C4-2B (cell line): ENCODE measurements at regions not wholly inside any gene's neighbourhood (a gene's known extent, or its start where the extent isn't known, plus 50 kb on each side); places are given as distances from the start of the nearest gene placed in this dataset.

Experiments
- H3K27ac ChIP-seq: fragments of 450-650 bp; 2 replicates; pipeline ENCODE4 v1.5.1; 2017
- ZFX ChIP-seq: fragments of 450-650 bp; IDR thresholded peaks from 2 replicates; pipeline ENCODE4 v1.6.1; 2017
- TF ChIP-seq, protein P1 (sequence below): fragments of 450-650 bp; conservative IDR thresholded peaks from 2 replicates; pipeline ENCODE4 v1.5.1; 2017; ENCODE audit warnings: mild to moderate bottlenecking

GRCh38 chr21:32206631-32207405 is 72.0 kb downstream of the MIS18A start:
- no peak for TF ChIP-seq ZFX
- TF ChIP-seq, protein P1, sequence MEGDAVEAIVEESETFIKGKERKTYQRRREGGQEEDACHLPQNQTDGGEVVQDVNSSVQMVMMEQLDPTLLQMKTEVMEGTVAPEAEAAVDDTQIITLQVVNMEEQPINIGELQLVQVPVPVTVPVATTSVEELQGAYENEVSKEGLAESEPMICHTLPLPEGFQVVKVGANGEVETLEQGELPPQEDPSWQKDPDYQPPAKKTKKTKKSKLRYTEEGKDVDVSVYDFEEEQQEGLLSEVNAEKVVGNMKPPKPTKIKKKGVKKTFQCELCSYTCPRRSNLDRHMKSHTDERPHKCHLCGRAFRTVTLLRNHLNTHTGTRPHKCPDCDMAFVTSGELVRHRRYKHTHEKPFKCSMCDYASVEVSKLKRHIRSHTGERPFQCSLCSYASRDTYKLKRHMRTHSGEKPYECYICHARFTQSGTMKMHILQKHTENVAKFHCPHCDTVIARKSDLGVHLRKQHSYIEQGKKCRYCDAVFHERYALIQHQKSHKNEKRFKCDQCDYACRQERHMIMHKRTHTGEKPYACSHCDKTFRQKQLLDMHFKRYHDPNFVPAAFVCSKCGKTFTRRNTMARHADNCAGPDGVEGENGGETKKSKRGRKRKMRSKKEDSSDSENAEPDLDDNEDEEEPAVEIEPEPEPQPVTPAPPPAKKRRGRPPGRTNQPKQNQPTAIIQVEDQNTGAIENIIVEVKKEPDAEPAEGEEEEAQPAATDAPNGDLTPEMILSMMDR, result no peak
- H3K27ac ChIP-seq, result no peak overlapping the region

GRCh38 chr21:32203877-32204480 is 74.9 kb downstream of the MIS18A start:
- TF ChIP-seq ZFX, result no peak
- TF ChIP-seq, protein P1, result no peak
- H3K27ac ChIP-seq, result no peak overlapping the region

- TF ChIP-seq, protein P1, result no peak
- TF ChIP-seq ZFX, result no peak
These were observed 78.8 kb downstream of the MIS18A start for GRCh38 chr21:32200029-32200428.

GRCh38 chr21:32198384-32198783 is 80.5 kb downstream of the MIS18A start:
- no peak for TF ChIP-seq ZFX
- TF ChIP-seq, protein P1, result no peak
- H3K27ac ChIP-seq, result no peak overlapping the region

More at GRCh38 chr21:32200029-32200428, 78.8 kb downstream of the MIS18A start:
- no peak overlapping the region for H3K27ac ChIP-seq

DNA sequence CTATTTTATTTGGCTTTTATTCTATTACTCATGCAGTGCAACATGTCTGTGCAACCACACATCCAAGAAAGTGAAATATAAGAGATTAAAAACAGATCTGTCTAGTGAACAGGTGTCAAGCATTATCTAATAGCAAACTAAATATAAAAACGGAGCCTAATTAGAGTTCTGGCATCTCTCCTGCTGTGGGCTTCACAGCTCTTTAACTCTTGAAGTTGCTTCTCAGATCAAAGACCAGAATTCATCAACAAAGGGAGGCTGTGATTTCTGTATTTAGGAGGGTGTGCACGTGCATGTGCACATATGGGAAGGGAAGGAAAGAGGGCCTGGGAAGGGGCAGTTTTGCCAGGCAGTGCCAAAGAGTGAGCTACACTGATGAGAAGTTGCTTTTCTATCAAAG is 81.0 kb downstream of the MIS18A start:
- H3K27ac ChIP-seq, result no peak overlapping the region
- TF ChIP-seq ZFX, result no peak
- TF ChIP-seq, protein P1, result no peak

DNA sequence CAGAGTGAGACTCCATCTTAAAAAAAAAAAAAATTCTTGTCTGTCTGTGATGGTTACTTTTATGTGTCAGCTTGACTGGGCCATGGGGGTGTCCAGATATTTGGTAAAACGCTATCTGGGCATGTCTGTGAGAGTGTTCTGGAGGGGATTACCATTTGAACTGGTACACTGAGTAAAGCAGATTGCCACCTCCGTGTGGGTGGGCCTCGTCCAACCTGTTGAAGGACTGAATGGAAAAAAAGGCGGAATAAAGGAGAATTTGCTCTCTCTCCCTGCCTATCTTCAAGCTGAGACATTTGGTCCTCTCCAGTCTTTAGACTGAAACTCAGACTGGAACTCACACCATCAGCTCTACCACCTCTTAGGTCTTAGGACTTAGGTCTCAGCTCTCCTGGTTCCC is 82.8 kb downstream of the MIS18A start:
- H3K27ac ChIP-seq, result no peak overlapping the region
- TF ChIP-seq ZFX, result no peak
- TF ChIP-seq, protein P1, result no peak

DNA sequence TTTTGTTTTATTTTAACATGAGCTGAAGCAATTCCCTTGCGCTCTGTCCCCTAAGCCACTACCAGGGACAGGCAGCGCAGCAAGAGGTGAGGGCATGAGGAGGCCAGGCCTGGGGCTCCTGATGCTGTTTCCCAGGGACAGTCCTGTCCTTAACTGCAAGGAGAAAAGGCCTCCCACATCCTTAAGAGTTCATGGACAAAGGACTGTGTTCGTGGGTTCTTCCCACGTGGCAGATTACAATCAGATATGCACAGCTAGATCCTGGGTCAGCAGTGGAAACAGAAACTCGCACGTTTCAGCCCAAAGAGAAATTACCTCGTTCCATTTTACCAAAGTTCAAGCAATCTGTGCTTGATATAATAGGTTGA is 85.8 kb downstream of the MIS18A start:
- no peak for TF ChIP-seq ZFX
- TF ChIP-seq, protein P1, result no peak

More for the DNA sequence above, 85.8 kb downstream of the MIS18A start:
- H3K27ac ChIP-seq, result no peak overlapping the region
